HCT116 (cell line): ENCODE measurements at regions not wholly inside any gene's neighbourhood (a gene's known extent, or its start where the extent isn't known, plus 50 kb on each side); places are given as distances from the start of the nearest gene placed in this dataset.

Experiments
- ATAC-seq: fragments of 200-7000 bp; cut with Tn5 transposase; 2 replicates; pipeline ENCODE4 v1.9.1; 2020; ENCODE audit warnings: mild to moderate bottlenecking, moderate library complexity
- BruUV-seq: library from RNA; stranded (reverse); fragments of 400-500 nt; replicated peaks from 2 replicates; lab custom pipeline; 2021; lab: Mats Ljungman, UMichigan
- CTCF ChIA-PET: fragments of 300-600 bp; sonication (Branson Sonifier 250); formaldehyde crosslinking; loops from one replicate; lab custom pipeline; 2021; ENCODE audit warnings: antibody characterized with exemption; lab: Charles Lee
- POLR2A ChIA-PET: fragments of 300-600, 350-600 bp; sonication (Branson Sonifier 250); formaldehyde crosslinking; loops from one replicate; lab custom pipeline; 2021; ENCODE audit warnings: antibody characterized with exemption; lab: Charles Lee
- RAD21 ChIA-PET, 2 experiments: fragments of 300-600 bp; sonication (Branson Sonifier 250); formaldehyde crosslinking; loops; one replicate each; lab custom pipeline; 2023; ENCODE audit warnings: low total read pairs in 2 of 2; ENCODE audit not compliant: uncharacterized antibody in 2 of 2, unreplicated experiment in 2 of 2, low non-redundant PET in 1 of 2; lab: Charles Lee
- DNase-seq: peaks from one replicate; pipeline ENCODE4 v3.0.0-alpha.2; 2010; ENCODE audit warnings: low read depth, low spot score
- H2AFZ ChIP-seq: fragments of 200-600 bp; shearing (Covaris generic), sonication (generic); 2 replicates; pipeline ENCODE4 v1.6.1; 2017; ENCODE audit warnings: low read depth, mixed run types, mixed read lengths, antibody characterized with exemption, low read length; ENCODE audit not compliant: poor library complexity, severe bottlenecking
- H3K27ac ChIP-seq: 2 replicates; pipeline ENCODE4 v1.5.1; 2012; ENCODE audit warnings: low read depth, low read length
- H3K27me3 ChIP-seq: fragments of 200-600 bp; sonication (generic); 2 replicates; pipeline ENCODE4 v1.6.1; 2016; ENCODE audit warnings: mixed run types, low read length, mixed read lengths; ENCODE audit not compliant: insufficient read depth
- H3K36me3 ChIP-seq, 2 experiments: fragments of 200-500 bp in 1 of 2; fragments of 200-600 bp in 1 of 2; sonication (Bioruptor generic) in 1 of 2; sonication (generic) in 1 of 2; 2 replicates each; pipeline versions ENCODE4 v1.5.1 to v1.6.1; 2014 to 2016; ENCODE audit warnings: low read length in 2 of 2, inconsistent platforms in 1 of 2, mixed read lengths in 1 of 2, mixed run types in 1 of 2; ENCODE audit not compliant: insufficient read depth in 2 of 2, control insufficient read depth in 1 of 2
- H3K4me1 ChIP-seq, 2 experiments: fragments of 200-600 bp in 1 of 2; sonication (generic) in 1 of 2; 2 replicates each; pipeline versions ENCODE4 v1.5.1 to v1.6.1; 2012 to 2017; ENCODE audit warnings: low read length in 2 of 2, inconsistent platforms in 1 of 2, mild to moderate bottlenecking in 1 of 2, mixed read lengths in 1 of 2, mixed run types in 1 of 2, moderate library complexity in 1 of 2; ENCODE audit not compliant: insufficient read depth in 2 of 2, control insufficient read depth in 1 of 2
- H3K4me2 ChIP-seq: fragments of 200-600 bp; sonication (generic); 2 replicates; pipeline ENCODE4 v1.6.1; 2017; ENCODE audit warnings: mixed run types, low read length, mixed read lengths
- H3K4me3 ChIP-seq, 2 experiments: fragments of 200-600 bp in 1 of 2; sonication (generic) in 1 of 2; replicated peaks in 1 of 2; 2 replicates each; pipeline ENCODE4 v1.5.1; 2011 to 2016; ENCODE audit warnings: low read length in 2 of 2, control low read depth in 1 of 2, low read depth in 1 of 2, mild to moderate bottlenecking in 1 of 2, mixed read lengths in 1 of 2, mixed run types in 1 of 2
- H3K79me2 ChIP-seq: fragments of 200-600 bp; sonication (generic); 2 replicates; pipeline ENCODE4 v1.6.1; 2017; ENCODE audit warnings: mild to moderate bottlenecking, mixed run types, low read length, moderate library complexity, mixed read lengths; ENCODE audit not compliant: insufficient read depth
- H3K9ac ChIP-seq: fragments of 200-600 bp; sonication (generic); 2 replicates; pipeline ENCODE4 v1.6.1; 2016; ENCODE audit warnings: low read length, mixed read lengths
- H3K9me2 ChIP-seq: fragments of 200-600 bp; sonication (generic), shearing (Covaris generic); 2 replicates; pipeline ENCODE4 v1.6.1; 2017; ENCODE audit warnings: mixed run types, mild to moderate bottlenecking, moderate library complexity; ENCODE audit not compliant: insufficient read depth
- H3K9me3 ChIP-seq, 2 experiments: fragments of 200-500 bp in 1 of 2; fragments of 200-600 bp in 1 of 2; sonication (Bioruptor generic) in 1 of 2; sonication (generic) in 1 of 2; 2 replicates each; pipeline ENCODE4 v1.6.1; 2014 to 2017; ENCODE audit warnings: low read length in 2 of 2, mixed read lengths in 2 of 2, inconsistent platforms in 1 of 2, low read depth in 1 of 2, mild to moderate bottlenecking in 1 of 2, mixed run types in 1 of 2, moderate library complexity in 1 of 2; ENCODE audit not compliant: control insufficient read depth in 1 of 2, insufficient read depth in 1 of 2
- H4K20me1 ChIP-seq: fragments of 200-600 bp; sonication (generic), shearing (Covaris generic); 2 replicates; pipeline ENCODE4 v1.6.1; 2017; ENCODE audit warnings: mixed run types, mild to moderate bottlenecking, moderate library complexity; ENCODE audit not compliant: insufficient read depth
- ATF3 ChIP-seq: IDR thresholded peaks from 2 replicates; pipeline ENCODE4 v1.6.1; 2012
- CBX3 ChIP-seq: IDR thresholded peaks from 2 replicates; pipeline ENCODE4 v1.6.1; 2012; ENCODE audit warnings: low read depth
- CEBPB ChIP-seq: IDR thresholded peaks from 2 replicates; pipeline ENCODE4 v1.6.1; 2012; ENCODE audit warnings: low read depth
- CTCF ChIP-seq, 3 experiments: fragments of 200-600 bp in 1 of 3; sonication (generic) in 1 of 3; IDR thresholded peaks in 2 of 3; conservative IDR thresholded peaks in 1 of 3; 2 replicates each; pipeline ENCODE4 v1.5.1; 2012 to 2017; ENCODE audit warnings: low read depth in 2 of 3, low read length in 2 of 3, antibody characterized with exemption in 1 of 3, borderline replicate concordance in 1 of 3, control low read depth in 1 of 3, mild to moderate bottlenecking in 1 of 3, mixed read lengths in 1 of 3, mixed run types in 1 of 3, moderate library complexity in 1 of 3; ENCODE audit not compliant: insufficient read depth in 1 of 3
- ELF1 ChIP-seq: IDR thresholded peaks from 2 replicates; pipeline ENCODE4 v1.6.1; 2012; ENCODE audit warnings: low read depth, borderline replicate concordance
- EZH2phosphoT487 ChIP-seq: fragments of 200-600 bp; IDR thresholded peaks from 2 replicates; pipeline ENCODE4 v1.6.1; 2018; ENCODE audit warnings: antibody characterized with exemption, borderline replicate concordance
- FOSL1 ChIP-seq: IDR thresholded peaks from 2 replicates; pipeline ENCODE4 v1.6.1; 2012; ENCODE audit warnings: low read depth
- JUND ChIP-seq: IDR thresholded peaks from 2 replicates; pipeline ENCODE4 v1.6.1; 2012
- MAX ChIP-seq: IDR thresholded peaks from 2 replicates; pipeline ENCODE4 v1.6.1; 2012
- POLR2A ChIP-seq: IDR thresholded peaks from 2 replicates; pipeline ENCODE4 v1.7.0; 2011; ENCODE audit warnings: borderline replicate concordance; ENCODE audit not compliant: insufficient read depth, insufficient read length; ENCODE audit errors: extremely low read depth
- POLR2AphosphoS5 ChIP-seq: IDR thresholded peaks from 2 replicates; pipeline ENCODE4 v1.6.1; 2011; ENCODE audit warnings: mild to moderate bottlenecking, low read depth, low read length, moderate library complexity
- RAD21 ChIP-seq: IDR thresholded peaks from 2 replicates; pipeline ENCODE4 v1.6.1; 2012; ENCODE audit warnings: low read depth, mild to moderate bottlenecking
- SIN3A ChIP-seq: IDR thresholded peaks from 2 replicates; pipeline ENCODE4 v1.6.1; 2012; ENCODE audit warnings: low read depth
- SP1 ChIP-seq: IDR thresholded peaks from 2 replicates; pipeline ENCODE4 v1.6.1; 2012; ENCODE audit warnings: low read depth
- SRF ChIP-seq: IDR thresholded peaks from 2 replicates; pipeline ENCODE4 v1.6.1; 2012; ENCODE audit warnings: low read depth
- TCF7L2 ChIP-seq: IDR thresholded peaks from 2 replicates; pipeline ENCODE4 v1.7.0; 2011; ENCODE audit warnings: borderline replicate concordance, inconsistent platforms; ENCODE audit not compliant: insufficient read depth, insufficient read length; ENCODE audit errors: extremely low read depth
- ZBTB33 ChIP-seq: IDR thresholded peaks from 2 replicates; pipeline ENCODE4 v1.6.1; 2011; ENCODE audit warnings: mild to moderate bottlenecking, low read length, moderate library complexity; ENCODE audit not compliant: insufficient replicate concordance; ENCODE audit errors: extremely low read depth
- ZFX ChIP-seq: fragments of 450-650 bp; IDR thresholded peaks from 2 replicates; pipeline ENCODE4 v1.6.1; 2017
- intact Hi-C: fragments of 100-400 bp; cut with micrococcal nuclease; formaldehyde crosslinking; loops from 2 replicates; pipeline ENCODE4 v1.10.0; 2022

GRCh38 chr9:118223111-118223510 is 518.9 kb downstream of the TLR4 start:
- intact Hi-C loops = no loop called here
- no peak overlapping the region for H2AFZ ChIP-seq
- no peaks in the 10 kb centered on the region for H3K79me2 ChIP-seq
- no peak overlapping the region for H3K9ac ChIP-seq
- no peak overlapping the region for H3K4me3 ChIP-seq
- H3K9me2 ChIP-seq = no peaks in the 10 kb centered on the region
- no peaks in the 10 kb centered on the region for H3K27me3 ChIP-seq
- H4K20me1 ChIP-seq = no peaks in the 10 kb centered on the region
- peaks cover 3 to 24% of the 10 kb centered on the region in 2 experiments; a peak in 2 of 4 replicates for H3K9me3 ChIP-seq
- no peaks in the 10 kb centered on the region for H3K36me3 ChIP-seq
- ChIA-PET POLR2A (no interaction called here), RAD21 (no interaction called here), CTCF (no interaction called here)
- no peaks in the 10 kb centered on the region for H3K4me1 ChIP-seq
- DNase-seq = no peak
- no peak overlapping the region for H3K4me2 ChIP-seq
- no peak overlapping the region for H3K27ac ChIP-seq
- no peak for TF ChIP-seq CEBPB
- no peak for TF ChIP-seq SIN3A
- TF ChIP-seq CTCF (IDR thresholded peaks at IDR 0.05 in 2 of 3, conservative IDR thresholded peaks at IDR 0.05 in 1 of 3; ENCODE audit: borderline replicate concordance in 1 of 3, insufficient read depth in 1 of 3, low read depth in 2 of 3, low read length in 2 of 3) = no peak
- no peak for TF ChIP-seq ZFX
- no peak for TF ChIP-seq JUND
- no peak for TF ChIP-seq TCF7L2
- TF ChIP-seq ATF3 = no peak
- BruUV-seq = no TSS peak
- ATAC-seq = no peak

GRCh38 chr9:118230329-118230728 is 526.1 kb downstream of the TLR4 start:
- no peak overlapping the region for H2AFZ ChIP-seq
- H3K9me3 ChIP-seq = peaks cover 3 to 25% of the 10 kb centered on the region in 2 experiments; a peak in 2 of 4 replicates
- DNase-seq (no peak), ATAC-seq (no peak)
- H3K36me3 ChIP-seq = no peaks in the 10 kb centered on the region
- H3K27me3 ChIP-seq = no peaks in the 10 kb centered on the region
- ChIA-PET RAD21 (no interaction called here), POLR2A (no interaction called here), CTCF (no interaction called here)
- no peak overlapping the region for H3K4me3 ChIP-seq
- H3K4me2 ChIP-seq = no peak overlapping the region
- H3K27ac ChIP-seq = no peak overlapping the region
- BruUV-seq = no TSS peak
- H3K4me1 ChIP-seq = no peaks in the 10 kb centered on the region
- TF ChIP-seq SIN3A (no peak), ZFX (no peak), TCF7L2 (no peak), POLR2AphosphoS5 (no peak), RAD21 (no peak), EZH2phosphoT487 (no peak), ATF3 (no peak), SRF (no peak), CBX3 (no peak), ELF1 (no peak), MAX (no peak), ZBTB33 (no peak), SP1 (no peak), POLR2A (no peak), FOSL1 (no peak)
- intact Hi-C loops = no loop called here
- no peaks in the 10 kb centered on the region for H3K9me2 ChIP-seq
- no peaks in the 10 kb centered on the region for H4K20me1 ChIP-seq
- H3K79me2 ChIP-seq = no peaks in the 10 kb centered on the region
- no peak overlapping the region for H3K9ac ChIP-seq
